Activated T-cell treated with anti-CD3 and anti-CD28 coated beads for 1 hour (primary cell): ENCODE measurements at regions not wholly inside any gene's neighbourhood (a gene's known extent, or its start where the extent isn't known, plus 50 kb on each side); places are given as distances from the start of the nearest gene placed in this dataset.

Experiments used
- DNase-seq: peaks from one replicate; pipeline ENCODE4 v3.0.0-alpha.2; 2020; ENCODE audit warnings: low read depth

- peak; percentile 15 for DNase-seq
Measured at GRCh38 chr11:10930224-10930971, 72.5 kb upstream of the ZBED5 start.

GRCh38 chr11:10927538-10927937, 69.7 kb upstream of the ZBED5 start:
- no peak for DNase-seq

GRCh38 chr11:10926801-10927211, 69.0 kb upstream of the ZBED5 start:
- DNase-seq, result no peak

GRCh38 chr11:10925149-10925926, 67.5 kb upstream of the ZBED5 start:
- DNase-seq, result no peak

GRCh38 chr11:10923882-10924281, 66.0 kb upstream of the ZBED5 start:
- DNase-seq, result no peak

- DNase-seq, result no peak
Measured at GRCh38 chr11:10922892-10923291, 65.0 kb upstream of the ZBED5 start.

- DNase-seq, result no peak
Measured at GRCh38 chr11:10920875-10921274, 63.0 kb upstream of the ZBED5 start.

GRCh38 chr11:10920205-10920604, 62.4 kb upstream of the ZBED5 start:
- DNase-seq, result no peak

GRCh38 chr11:10918698-10919097, 60.8 kb upstream of the ZBED5 start:
- no peak for DNase-seq

- no peak for DNase-seq
Measured at GRCh38 chr11:10918275-10918674, 60.4 kb upstream of the ZBED5 start.

- DNase-seq, result no peak
Measured at GRCh38 chr11:10917802-10918201, 59.9 kb upstream of the ZBED5 start.

- DNase-seq, result no peak
Measured at GRCh38 chr11:10916665-10917064, 58.8 kb upstream of the ZBED5 start.

GRCh38 chr11:10914050-10914449, 56.2 kb upstream of the ZBED5 start:
- DNase-seq, result no peak

- no peak for DNase-seq
Measured at GRCh38 chr11:10913075-10913474, 55.2 kb upstream of the ZBED5 start.

GRCh38 chr11:10911907-10912306, 54.1 kb upstream of the ZBED5 start:
- DNase-seq, result no peak

- no peak for DNase-seq
Measured at GRCh38 chr11:10909141-10909883, 51.5 kb upstream of the ZBED5 start.

GRCh38 chr11:10908215-10908951, 50.5 kb upstream of the ZBED5 start:
- DNase-seq, result no peak
